Epithelial cell of prostate (primary cell): ENCODE measurements at regions not wholly inside any gene's neighbourhood (a gene's known extent, or its start where the extent isn't known, plus 50 kb on each side); places are given as distances from the start of the nearest gene placed in this dataset.

Experiments used
- DNase-seq: peaks from one replicate; pipeline ENCODE4 v3.0.0-alpha.2; 2011; ENCODE audit warnings: low read depth, low spot score
- H3K27ac ChIP-seq: fragments of 450-650 bp; 2 replicates; pipeline ENCODE4 v1.5.1; 2017; ENCODE audit warnings: mild to moderate bottlenecking

GRCh38 chr11:13905137-13905781, 57.3 kb upstream of the SPON1 start:
- H3K27ac ChIP-seq = no peak overlapping the region
- DNase-seq = no peak

GRCh38 chr11:13907678-13908077, 54.8 kb upstream of the SPON1 start:
- no peak overlapping the region for H3K27ac ChIP-seq
- no peak for DNase-seq

- no peak for DNase-seq
- no peak overlapping the region for H3K27ac ChIP-seq
Observed at GRCh38 chr11:13908535-13908934, 54.0 kb upstream of the SPON1 start.
